ENCODE measurements at regions not wholly inside any gene's neighbourhood (a gene's known extent, or its start where the extent isn't known, plus 50 kb on each side); places are given as distances from the start of the nearest gene placed in this dataset.
A peak's percentile ranks its signal among the peaks of the same experiment; 100 is the strongest.
"Not testable (repeated sequence)": the region's sequence is repeated elsewhere in the genome, so short reads cannot be mapped to it uniquely, and the experiment has no call there.

- peak in 1 of 2 experiments; percentile 0 for DNase-seq
These were observed 108.4 kb downstream of the MINAR1 start for GRCh38 chr15:79540551-79540950.

GRCh38 chr15:79541196-79541595, 109.1 kb downstream of the MINAR1 start:
- no peak for DNase-seq

- DNase-seq = no peak
These were observed 111.0 kb downstream of the MINAR1 start for GRCh38 chr15:79543097-79543496.

GRCh38 chr15:79549196-79549595, 117.1 kb downstream of the MINAR1 start:
- no peak for DNase-seq

- no peak for DNase-seq
These were observed 128.2 kb downstream of the MINAR1 start for GRCh38 chr15:79560384-79560783.

- DNase-seq = no peak
These were observed 129.8 kb downstream of the MINAR1 start for GRCh38 chr15:79561982-79562381.

DNA sequence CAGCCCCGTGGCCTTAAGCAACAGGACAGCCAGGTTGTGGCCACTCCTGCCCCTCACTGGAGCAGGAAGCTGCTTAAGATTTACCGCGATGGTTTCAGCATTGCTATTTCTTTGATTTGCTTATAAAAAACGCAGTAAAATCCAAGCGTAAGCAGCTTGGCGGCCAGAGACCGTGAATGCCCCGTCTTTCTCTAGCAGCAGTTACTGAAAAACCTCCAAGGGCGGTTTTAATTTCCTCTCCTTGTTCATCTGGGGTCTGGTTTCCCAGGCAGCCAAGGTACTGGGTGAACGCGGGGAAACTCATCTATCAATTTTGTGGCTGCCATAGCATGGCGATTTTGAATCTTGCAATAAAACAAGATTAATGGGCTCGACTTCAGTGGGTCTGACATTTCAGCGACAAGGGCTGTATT, 130.3 kb downstream of the MINAR1 start:
- DNase-seq = no peak

DNA sequence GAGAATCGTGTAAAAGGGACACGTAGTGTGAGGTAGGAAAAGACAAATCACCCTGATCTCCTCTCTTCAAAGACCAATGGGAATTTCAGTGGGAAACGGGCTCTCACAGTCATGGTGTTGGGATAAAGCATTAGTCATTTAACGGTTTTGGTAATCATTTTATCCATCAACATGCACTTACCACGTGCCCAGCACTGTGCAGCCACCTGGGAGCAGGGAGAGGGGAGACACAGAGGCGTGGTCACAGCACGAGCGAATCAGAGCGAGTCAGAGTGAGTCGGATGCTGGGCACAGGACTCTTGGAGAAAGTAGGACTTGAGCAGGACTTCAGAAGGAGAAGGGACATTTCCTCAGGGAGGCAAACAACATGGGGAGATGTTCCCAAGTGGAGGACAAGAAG, 130.8 kb downstream of the MINAR1 start:
- DNase-seq = no peak

GRCh38 chr15:79570004-79570403, 137.9 kb downstream of the MINAR1 start:
- DNase-seq = no peak

- DNase-seq = no peak
These were observed 140.7 kb downstream of the MINAR1 start for GRCh38 chr15:79572691-79573404.

DNA sequence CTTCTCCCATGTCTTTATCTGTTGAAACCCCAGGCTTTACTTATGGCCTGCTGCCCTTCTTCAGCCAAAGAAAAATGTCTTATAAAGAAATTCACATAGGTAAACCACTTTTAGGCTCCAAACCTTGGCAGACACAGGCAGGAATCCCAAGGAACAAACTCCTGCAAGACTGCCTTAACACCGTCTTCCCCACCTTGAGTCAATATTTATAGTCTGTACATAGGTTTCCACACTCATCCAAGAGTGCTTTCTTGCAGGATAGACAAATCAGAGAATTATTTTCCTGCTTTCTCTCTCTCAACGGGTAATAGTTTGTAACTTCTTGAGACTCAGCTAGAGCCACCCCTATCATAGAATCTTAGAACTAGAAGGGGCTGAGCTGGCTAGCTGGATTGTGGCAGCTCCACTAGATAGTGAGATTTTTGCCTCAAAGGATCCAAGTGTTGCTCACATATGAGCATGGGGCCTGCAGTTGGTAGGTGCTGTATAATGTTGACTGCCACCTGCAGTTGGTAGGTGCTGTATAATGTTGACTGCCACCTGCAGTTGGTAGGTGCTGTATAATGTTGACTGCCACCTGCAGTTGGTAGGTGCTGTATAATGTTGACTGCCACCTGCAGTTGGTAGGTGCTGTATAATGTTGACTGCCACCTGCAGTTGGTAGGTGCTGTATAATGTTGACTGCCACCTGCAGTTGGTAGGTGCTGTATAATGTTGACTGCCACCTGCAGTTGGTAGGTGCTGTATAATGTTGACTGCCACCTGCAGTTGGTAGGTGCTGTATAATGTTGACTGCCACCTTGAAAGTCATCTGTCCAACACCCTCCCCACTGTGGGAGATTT, 142.5 kb downstream of the MINAR1 start:
- not testable (repeated sequence) for DNase-seq

DNA sequence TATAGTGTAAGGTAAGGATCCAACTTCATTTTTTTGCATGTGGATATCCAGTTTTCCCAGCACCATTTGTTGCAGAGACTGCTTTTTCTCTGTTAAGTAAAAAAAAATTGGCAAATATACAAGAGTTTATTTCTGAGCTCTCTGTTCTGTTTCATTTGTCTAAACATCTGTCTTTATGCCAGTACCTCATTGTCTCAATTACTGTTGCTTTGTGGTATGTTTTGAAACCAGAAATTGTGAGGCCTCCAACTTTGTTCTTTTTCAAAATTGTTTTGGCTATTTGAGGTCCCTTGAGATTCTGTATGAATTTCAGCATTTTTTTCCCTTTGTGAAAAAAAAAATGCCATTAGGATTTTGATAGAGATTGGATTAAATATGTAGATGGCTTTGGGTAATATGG, 150.5 kb downstream of the MINAR1 start:
- no peak for DNase-seq

GRCh38 chr15:79592126-79592525, 160.0 kb downstream of the MINAR1 start:
- DNase-seq = no peak

- no peak for DNase-seq
These were observed 161.2 kb downstream of the MINAR1 start for GRCh38 chr15:79593119-79593869.

- DNase-seq = no peak
These were observed 163.2 kb downstream of the MINAR1 start for GRCh38 chr15:79595306-79595705.

GRCh38 chr15:79595995-79596622, 164.0 kb downstream of the MINAR1 start:
- DNase-seq = peak; percentile 85 to 89

DNA sequence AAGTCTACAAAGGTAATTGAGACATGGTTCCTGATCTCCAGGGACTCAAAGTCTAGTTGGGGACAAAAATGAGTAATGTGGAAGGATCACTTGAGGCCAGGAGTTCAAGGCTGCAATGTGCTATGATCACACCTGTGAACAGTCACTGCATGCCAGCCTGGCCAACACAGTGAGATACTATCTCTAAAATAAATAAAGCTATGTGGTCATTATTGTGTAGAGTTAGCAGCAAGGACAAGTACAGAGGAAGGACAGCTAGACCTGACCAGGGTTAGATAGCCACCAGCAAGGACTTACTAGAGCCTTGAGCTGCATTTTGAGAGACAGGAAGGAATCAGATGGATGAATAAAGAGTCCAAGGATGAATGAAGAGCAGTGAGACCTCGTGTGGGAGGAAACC, 166.5 kb downstream of the MINAR1 start:
- no peak for DNase-seq

DNA sequence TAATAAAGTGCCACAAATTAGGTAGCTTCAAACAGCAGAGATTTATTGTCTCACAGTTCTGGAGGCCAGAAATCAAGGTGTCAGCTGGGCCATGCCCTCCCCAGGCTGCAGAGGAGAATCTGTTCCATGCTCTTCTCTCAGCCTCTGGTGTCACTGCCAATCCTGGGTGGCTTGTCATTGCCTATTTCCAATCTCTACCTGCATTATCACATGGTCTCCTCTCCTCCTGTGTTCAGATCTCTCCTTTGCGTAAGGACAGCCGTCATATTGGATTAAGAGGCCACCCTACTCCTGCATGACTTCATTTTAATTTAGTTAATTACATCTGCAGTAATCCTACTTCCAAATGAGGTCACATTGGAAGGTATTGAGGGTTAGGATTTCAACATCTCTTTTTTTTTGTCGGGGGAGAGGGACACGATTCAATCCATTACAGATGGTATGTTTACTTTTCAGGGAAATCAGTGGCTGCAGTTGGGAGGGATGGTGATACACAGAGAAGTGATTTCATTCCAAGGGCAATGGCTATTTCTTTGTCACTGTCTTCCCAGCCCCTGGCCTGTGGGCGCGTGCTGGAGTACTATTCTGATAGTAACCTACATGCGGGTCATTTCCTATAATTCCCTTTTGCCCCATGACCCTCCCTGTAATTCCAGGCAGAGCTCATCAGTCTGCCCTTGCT, 169.4 kb downstream of the MINAR1 start:
- DNase-seq = no peak

- no peak for DNase-seq
These were observed 170.0 kb downstream of the MINAR1 start for GRCh38 chr15:79602180-79602579.

- DNase-seq = no peak
These were observed 170.6 kb downstream of the MINAR1 start for GRCh38 chr15:79602731-79603130.

GRCh38 chr15:79606831-79607355, 174.8 kb downstream of the MINAR1 start:
- no peak for DNase-seq
